Activated CD4-positive, alpha-beta T cell treated with anti-CD3 and anti-CD28 coated beads, Interleukin-2, amount 10 ng/mL, durations not matched to agents 7 days and 5 days (primary cell): ENCODE measurements at regions not wholly inside any gene's neighbourhood (a gene's known extent, or its start where the extent isn't known, plus 50 kb on each side); places are given as distances from the start of the nearest gene placed in this dataset.

Source experiments
- CTCF ChIA-PET: fragments of 350-600 bp; sonication (Branson Sonifier 250); formaldehyde crosslinking; loops from one replicate; lab custom pipeline; 2021; ENCODE audit warnings: antibody characterized with exemption; lab: Charles Lee
- POLR2A ChIA-PET: fragments of 350-600 bp; sonication (Branson Sonifier 250); formaldehyde crosslinking; loops from one replicate; lab custom pipeline; 2021; ENCODE audit warnings: antibody characterized with exemption; lab: Charles Lee
- DNase-seq: peaks from one replicate; pipeline ENCODE4 v3.0.0-alpha.2; 2020
- H3K27ac Mint-ChIP-seq: one replicate; pipeline ENCODE4 v1.8.0; 2021; ENCODE audit warnings: mild to moderate bottlenecking, moderate library complexity, mixed read lengths
- H3K27me3 Mint-ChIP-seq: one replicate; pipeline ENCODE4 v1.8.0; 2021; ENCODE audit warnings: mixed read lengths
- H3K36me3 Mint-ChIP-seq: one replicate; pipeline ENCODE4 v1.8.0; 2021; ENCODE audit warnings: low read depth, mixed read lengths
- H3K4me1 Mint-ChIP-seq: one replicate; pipeline ENCODE4 v1.8.0; 2021; ENCODE audit warnings: mixed read lengths
- H3K4me3 Mint-ChIP-seq: one replicate; pipeline ENCODE4 v1.8.0; 2021; ENCODE audit warnings: mild to moderate bottlenecking, moderate library complexity, mixed read lengths
- H3K9me3 Mint-ChIP-seq: one replicate; pipeline ENCODE4 v1.8.0; 2021; ENCODE audit warnings: mixed read lengths

DNA sequence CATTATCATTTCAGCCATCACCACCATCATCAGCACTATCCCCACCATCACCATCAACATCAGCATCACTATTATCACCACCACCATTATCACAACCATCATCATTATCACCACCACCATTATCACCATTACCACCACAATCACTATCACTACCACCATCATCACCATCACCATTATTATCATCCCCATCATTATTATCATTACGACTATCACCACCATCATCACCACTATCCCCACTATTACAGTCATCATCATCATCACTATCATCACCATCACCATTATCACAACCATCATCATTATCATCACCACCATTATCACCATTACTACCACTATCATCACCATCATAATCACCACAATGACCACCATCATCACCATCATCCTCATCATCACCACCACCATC lies 50.4 kb upstream of the CMKLR1 start:
- Mint-ChIP-seq H3K4me3 (no peak overlapping the region), H3K36me3 (no peaks in the 10 kb centered on the region), H3K27me3 (peaks cover 7% of the 10 kb centered on the region), H3K9me3 (peaks cover 2% of the 10 kb centered on the region), H3K27ac (no peak overlapping the region), H3K4me1 (no peaks in the 10 kb centered on the region)
- DNase-seq = no peak
- POLR2A ChIA-PET = no interaction called here
- CTCF ChIA-PET = no interaction called here
